DOHH2 (cell line): ENCODE measurements at regions not wholly inside any gene's neighbourhood (a gene's known extent, or its start where the extent isn't known, plus 50 kb on each side); places are given as distances from the start of the nearest gene placed in this dataset.

Source experiments
- H3F3A ChIP-seq: fragments of 200-600 bp; sonication (generic), shearing (Covaris generic); 2 replicates; pipeline ENCODE4 v1.6.0; 2016; ENCODE audit warnings: antibody characterized with exemption, mild to moderate bottlenecking; ENCODE audit not compliant: control insufficient read depth, insufficient read depth
- H3K27ac ChIP-seq: fragments of 200-600 bp; sonication (generic); 2 replicates; pipeline ENCODE4 v1.5.1; 2014; ENCODE audit warnings: low read depth, mild to moderate bottlenecking, low read length, moderate library complexity
- H3K27me3 ChIP-seq: fragments of 200-600 bp; sonication (generic); 2 replicates; pipeline ENCODE4 v1.6.1; 2014; ENCODE audit warnings: mild to moderate bottlenecking, low read length, mixed read lengths; ENCODE audit not compliant: control insufficient read depth
- H3K36me3 ChIP-seq: fragments of 200-600 bp; sonication (generic); 2 replicates; pipeline ENCODE4 v1.6.1; 2014; ENCODE audit warnings: mild to moderate bottlenecking, low read length, moderate library complexity, mixed read lengths; ENCODE audit not compliant: control insufficient read depth
- H3K4me1 ChIP-seq: fragments of 200-600 bp; sonication (generic); 2 replicates; pipeline ENCODE4 v1.6.1; 2014; ENCODE audit warnings: mild to moderate bottlenecking, low read length, mixed read lengths; ENCODE audit not compliant: control insufficient read depth
- H3K4me2 ChIP-seq: fragments of 200-600 bp; sonication (generic); 2 replicates; pipeline ENCODE4 v1.6.0; 2014; ENCODE audit warnings: mild to moderate bottlenecking, low read length, moderate library complexity
- H3K4me3 ChIP-seq: fragments of 200-600 bp; sonication (generic); 2 replicates; pipeline ENCODE4 v1.5.1; 2014; ENCODE audit warnings: mild to moderate bottlenecking, low read length, mixed read lengths
- H3K79me2 ChIP-seq: fragments of 200-600 bp; sonication (generic); 2 replicates; pipeline ENCODE4 v1.6.1; 2014; ENCODE audit warnings: mild to moderate bottlenecking, low read length, mixed read lengths; ENCODE audit not compliant: control insufficient read depth
- H3K9me2 ChIP-seq: fragments of 200-600 bp; sonication (generic); replicated peaks from 2 replicates; pipeline ENCODE4 v1.6.1; 2014; ENCODE audit warnings: mild to moderate bottlenecking, low read length, mixed read lengths; ENCODE audit not compliant: control insufficient read depth
- H3K9me3 ChIP-seq: fragments of 200-600 bp; sonication (generic); 2 replicates; pipeline ENCODE4 v1.6.1; 2014; ENCODE audit warnings: antibody characterized with exemption, low read length, mixed read lengths; ENCODE audit not compliant: control insufficient read depth, insufficient read depth
- H4K20me1 ChIP-seq: fragments of 200-600 bp; sonication (generic); 2 replicates; pipeline ENCODE4 v1.6.0; 2014; ENCODE audit warnings: low read depth, mild to moderate bottlenecking, antibody characterized with exemption, low read length, moderate library complexity; ENCODE audit not compliant: control insufficient read depth, insufficient read depth
- EZH2phosphoT487 ChIP-seq: fragments of 200-600 bp; sonication (generic); IDR thresholded peaks from 2 replicates; pipeline ENCODE4 v1.6.1; 2017; ENCODE audit warnings: borderline replicate concordance, mild to moderate bottlenecking, antibody characterized with exemption, low read length, moderate library complexity, mixed read lengths
- TF ChIP-seq, protein P1 (sequence below): fragments of 200-600 bp; sonication (generic); IDR thresholded peaks from one replicate; pipeline ENCODE4 v1.5.1; 2014; ENCODE audit warnings: antibody characterized with exemption, mild to moderate bottlenecking, low read depth, low read length; ENCODE audit not compliant: poor library complexity, severe bottlenecking

- no peaks in the 10 kb centered on the region for H3K9me2 ChIP-seq
- no peaks in the 10 kb centered on the region for H3K4me1 ChIP-seq
- H3K4me3 ChIP-seq, result no peak overlapping the region
- H3K27me3 ChIP-seq, result no peaks in the 10 kb centered on the region
- H3F3A ChIP-seq, result no peaks in the 10 kb centered on the region
- TF ChIP-seq, protein P1, sequence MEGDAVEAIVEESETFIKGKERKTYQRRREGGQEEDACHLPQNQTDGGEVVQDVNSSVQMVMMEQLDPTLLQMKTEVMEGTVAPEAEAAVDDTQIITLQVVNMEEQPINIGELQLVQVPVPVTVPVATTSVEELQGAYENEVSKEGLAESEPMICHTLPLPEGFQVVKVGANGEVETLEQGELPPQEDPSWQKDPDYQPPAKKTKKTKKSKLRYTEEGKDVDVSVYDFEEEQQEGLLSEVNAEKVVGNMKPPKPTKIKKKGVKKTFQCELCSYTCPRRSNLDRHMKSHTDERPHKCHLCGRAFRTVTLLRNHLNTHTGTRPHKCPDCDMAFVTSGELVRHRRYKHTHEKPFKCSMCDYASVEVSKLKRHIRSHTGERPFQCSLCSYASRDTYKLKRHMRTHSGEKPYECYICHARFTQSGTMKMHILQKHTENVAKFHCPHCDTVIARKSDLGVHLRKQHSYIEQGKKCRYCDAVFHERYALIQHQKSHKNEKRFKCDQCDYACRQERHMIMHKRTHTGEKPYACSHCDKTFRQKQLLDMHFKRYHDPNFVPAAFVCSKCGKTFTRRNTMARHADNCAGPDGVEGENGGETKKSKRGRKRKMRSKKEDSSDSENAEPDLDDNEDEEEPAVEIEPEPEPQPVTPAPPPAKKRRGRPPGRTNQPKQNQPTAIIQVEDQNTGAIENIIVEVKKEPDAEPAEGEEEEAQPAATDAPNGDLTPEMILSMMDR, result no peak
- no peak for TF ChIP-seq EZH2phosphoT487
- H3K4me2 ChIP-seq, result no peak overlapping the region
- H3K27ac ChIP-seq, result no peak overlapping the region
- no peaks in the 10 kb centered on the region for H3K36me3 ChIP-seq
- no peaks in the 10 kb centered on the region for H4K20me1 ChIP-seq
- H3K79me2 ChIP-seq, result no peaks in the 10 kb centered on the region
- H3K9me3 ChIP-seq, result no peaks in the 10 kb centered on the region
Measured at GRCh38 chrX:140053846-140054245, 88.5 kb upstream of the CXorf66 start.

DNA sequence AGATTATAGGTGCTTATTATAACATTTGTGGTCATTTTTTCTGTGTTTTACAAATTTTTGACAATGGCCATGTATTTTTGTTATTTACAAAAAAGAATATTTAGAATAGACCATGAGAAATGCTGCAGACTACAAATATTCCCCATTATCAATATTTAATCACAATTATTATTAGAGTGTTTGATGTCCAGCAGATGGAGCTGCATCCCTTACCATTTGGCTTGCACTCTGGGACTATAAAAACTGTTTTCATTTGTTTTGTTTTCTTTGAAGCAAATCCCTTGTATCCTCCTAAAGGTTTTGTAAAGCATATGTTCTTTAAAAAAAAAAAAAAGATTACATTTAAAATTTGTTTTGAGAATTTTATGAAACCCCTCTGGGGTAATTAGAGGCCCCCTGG lies 85.6 kb upstream of the CXorf66 start:
- TF ChIP-seq EZH2phosphoT487, result no peak
- TF ChIP-seq, protein P1, result no peak
- H3K4me2 ChIP-seq, result no peak overlapping the region
- H3K36me3 ChIP-seq, result no peaks in the 10 kb centered on the region
- no peaks in the 10 kb centered on the region for H3K9me3 ChIP-seq
- no peaks in the 10 kb centered on the region for H3K79me2 ChIP-seq
- H3F3A ChIP-seq, result no peaks in the 10 kb centered on the region
- H3K4me1 ChIP-seq, result no peaks in the 10 kb centered on the region
- no peaks in the 10 kb centered on the region for H3K27me3 ChIP-seq
- no peaks in the 10 kb centered on the region for H3K9me2 ChIP-seq
- H3K27ac ChIP-seq, result no peak overlapping the region
- no peak overlapping the region for H3K4me3 ChIP-seq
- H4K20me1 ChIP-seq, result no peaks in the 10 kb centered on the region

- no peaks in the 10 kb centered on the region for H3K79me2 ChIP-seq
- no peaks in the 10 kb centered on the region for H3K4me1 ChIP-seq
- H3K9me3 ChIP-seq, result no peaks in the 10 kb centered on the region
- no peaks in the 10 kb centered on the region for H3K36me3 ChIP-seq
- no peaks in the 10 kb centered on the region for H3K9me2 ChIP-seq
- H3F3A ChIP-seq, result no peaks in the 10 kb centered on the region
- H3K4me3 ChIP-seq, result no peak overlapping the region
- no peak overlapping the region for H3K27ac ChIP-seq
- no peak overlapping the region for H3K4me2 ChIP-seq
- TF ChIP-seq, protein P1, result no peak
- TF ChIP-seq EZH2phosphoT487, result no peak
- H3K27me3 ChIP-seq, result no peaks in the 10 kb centered on the region
- no peaks in the 10 kb centered on the region for H4K20me1 ChIP-seq
Measured at GRCh38 chrX:140040386-140040785, 75.1 kb upstream of the CXorf66 start.

GRCh38 chrX:140038842-140039241 lies 73.5 kb upstream of the CXorf66 start:
- no peak for TF ChIP-seq EZH2phosphoT487
- TF ChIP-seq, protein P1, result no peak
- Histone ChIP-seq H3K9me2 (no peaks in the 10 kb centered on the region), H3K4me3 (no peak overlapping the region), H3K27me3 (no peaks in the 10 kb centered on the region), H3K4me2 (no peak overlapping the region), H3K27ac (no peak overlapping the region), H3K36me3 (no peaks in the 10 kb centered on the region), H3K9me3 (no peaks in the 10 kb centered on the region), H3K79me2 (no peaks in the 10 kb centered on the region), H3F3A (no peaks in the 10 kb centered on the region), H4K20me1 (no peaks in the 10 kb centered on the region), H3K4me1 (no peaks in the 10 kb centered on the region)
